Stimulated activated CD8-positive, alpha-beta memory T cell treated with anti-CD3 and anti-CD28 coated beads, Interleukin-7, amount 100 ng/mL, for 48 hours (primary cell): ENCODE measurements at regions not wholly inside any gene's neighbourhood (a gene's known extent, or its start where the extent isn't known, plus 50 kb on each side); places are given as distances from the start of the nearest gene placed in this dataset.
"Not testable (repeated sequence)": the region's sequence is repeated elsewhere in the genome, so short reads cannot be mapped to it uniquely, and the experiment has no call there.

Experiments used
- DNase-seq, 2 donors: peaks; one replicate each; pipeline ENCODE4 v3.0.0-alpha.2; 2020; ENCODE audit warnings: low read depth in 1 of 2; ENCODE audit errors: extremely low read depth in 1 of 2

GRCh38 chr3:157921811-157922210, 184.4 kb downstream of the SHOX2 start:
- no peak for DNase-seq

GRCh38 chr3:157920822-157921700, 185.2 kb downstream of the SHOX2 start:
- DNase-seq = no peak

DNA sequence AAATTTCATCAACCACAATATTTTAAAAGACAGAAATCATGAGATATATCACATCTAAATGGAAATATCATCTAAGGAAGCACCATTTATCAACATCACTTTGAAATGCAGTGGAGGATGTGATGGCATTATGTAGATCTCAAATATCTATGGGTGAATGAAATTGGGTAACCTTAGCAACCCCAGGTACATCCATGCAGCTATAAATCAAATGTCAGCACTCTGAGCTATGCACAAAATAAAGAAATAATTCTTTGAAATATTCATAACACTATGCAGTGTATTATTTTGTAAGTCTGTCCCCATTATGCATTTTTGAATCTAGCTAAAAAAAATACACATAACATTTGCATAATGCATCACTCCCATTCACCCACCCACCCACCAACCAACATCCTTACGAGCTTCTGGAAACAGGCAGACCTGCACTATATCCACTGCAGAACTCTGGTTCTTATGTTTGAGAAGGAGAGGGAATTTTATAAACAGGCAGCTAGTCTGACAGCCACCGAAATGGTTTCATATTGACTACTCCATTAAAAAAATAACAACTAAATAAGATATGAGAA, 186.8 kb downstream of the SHOX2 start:
- DNase-seq = no peak

DNA sequence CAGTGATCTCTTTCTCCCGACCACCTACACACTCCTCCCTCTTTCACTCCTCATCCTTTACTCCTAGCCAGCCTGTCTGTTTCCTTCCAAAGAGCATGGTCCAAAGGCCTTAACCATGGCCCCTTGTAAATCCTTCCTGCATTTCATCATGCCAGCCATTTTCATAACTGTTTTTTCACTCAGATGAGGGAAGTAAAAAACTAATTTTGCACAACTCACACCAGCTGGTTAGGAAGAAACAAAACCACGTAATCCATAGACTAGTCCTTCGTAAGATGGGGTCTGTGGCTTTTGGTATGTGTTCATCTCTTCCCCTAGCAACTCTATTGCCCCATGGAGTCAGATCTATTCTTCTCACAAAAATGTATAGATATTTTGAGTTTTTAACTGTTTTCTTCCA, 187.8 kb downstream of the SHOX2 start:
- DNase-seq = no peak

DNA sequence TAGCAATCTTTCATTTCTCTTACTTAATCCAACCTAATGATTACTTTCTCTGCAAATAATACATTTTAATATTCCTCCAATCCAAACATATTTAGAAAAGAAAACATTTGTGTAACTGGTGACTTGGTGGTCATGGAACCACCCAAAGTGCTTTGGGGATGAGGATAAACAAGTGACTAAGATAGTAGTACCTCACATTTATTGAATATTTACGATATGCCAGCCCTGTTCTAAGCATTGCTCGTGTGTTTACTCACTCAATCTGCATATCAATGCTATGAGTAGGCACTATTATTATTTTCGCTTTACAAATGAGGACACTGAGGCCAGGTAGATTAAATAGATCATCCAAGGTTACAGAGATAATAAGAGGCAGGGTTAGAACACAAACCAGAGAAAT, 189.5 kb downstream of the SHOX2 start:
- no peak for DNase-seq

DNA sequence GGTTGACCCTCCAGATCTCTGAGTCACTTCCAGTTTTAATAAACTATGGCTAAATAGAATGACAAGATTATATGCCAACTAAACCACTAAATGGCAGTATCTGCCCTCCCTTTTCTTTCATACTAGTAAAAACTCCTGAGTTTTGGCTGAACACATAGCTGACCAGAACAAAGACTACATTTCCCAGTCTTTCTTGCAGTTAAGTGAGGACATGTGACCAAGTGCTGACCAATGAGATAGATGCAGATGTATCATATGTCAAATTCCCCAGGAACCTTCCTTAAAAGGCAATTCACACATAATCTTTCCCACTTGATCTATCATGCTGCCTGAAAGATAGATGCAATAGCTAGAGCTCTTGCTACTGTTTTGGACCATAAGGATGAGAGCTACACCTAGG, 191.3 kb downstream of the SHOX2 start:
- DNase-seq = no peak

DNA sequence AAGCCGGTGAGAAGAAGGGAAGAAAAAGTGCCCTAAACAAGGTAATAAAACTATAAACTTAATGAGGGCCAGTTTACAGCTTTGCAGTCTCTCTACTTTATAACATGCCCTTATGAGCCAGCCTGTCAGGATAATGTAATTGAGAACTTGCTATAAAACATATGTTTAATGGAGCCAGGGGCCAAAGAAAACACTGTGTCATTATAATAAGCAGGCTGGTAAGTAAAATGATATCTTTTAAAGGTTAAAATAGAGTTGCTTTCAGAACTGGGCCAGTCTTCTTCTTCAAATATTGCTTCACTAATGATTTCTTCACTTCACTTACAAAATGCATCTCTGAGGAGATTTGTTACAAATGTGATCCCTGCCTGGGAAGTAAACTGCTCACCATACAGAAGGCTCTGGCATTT, 192.5 kb downstream of the SHOX2 start:
- DNase-seq = no peak

DNA sequence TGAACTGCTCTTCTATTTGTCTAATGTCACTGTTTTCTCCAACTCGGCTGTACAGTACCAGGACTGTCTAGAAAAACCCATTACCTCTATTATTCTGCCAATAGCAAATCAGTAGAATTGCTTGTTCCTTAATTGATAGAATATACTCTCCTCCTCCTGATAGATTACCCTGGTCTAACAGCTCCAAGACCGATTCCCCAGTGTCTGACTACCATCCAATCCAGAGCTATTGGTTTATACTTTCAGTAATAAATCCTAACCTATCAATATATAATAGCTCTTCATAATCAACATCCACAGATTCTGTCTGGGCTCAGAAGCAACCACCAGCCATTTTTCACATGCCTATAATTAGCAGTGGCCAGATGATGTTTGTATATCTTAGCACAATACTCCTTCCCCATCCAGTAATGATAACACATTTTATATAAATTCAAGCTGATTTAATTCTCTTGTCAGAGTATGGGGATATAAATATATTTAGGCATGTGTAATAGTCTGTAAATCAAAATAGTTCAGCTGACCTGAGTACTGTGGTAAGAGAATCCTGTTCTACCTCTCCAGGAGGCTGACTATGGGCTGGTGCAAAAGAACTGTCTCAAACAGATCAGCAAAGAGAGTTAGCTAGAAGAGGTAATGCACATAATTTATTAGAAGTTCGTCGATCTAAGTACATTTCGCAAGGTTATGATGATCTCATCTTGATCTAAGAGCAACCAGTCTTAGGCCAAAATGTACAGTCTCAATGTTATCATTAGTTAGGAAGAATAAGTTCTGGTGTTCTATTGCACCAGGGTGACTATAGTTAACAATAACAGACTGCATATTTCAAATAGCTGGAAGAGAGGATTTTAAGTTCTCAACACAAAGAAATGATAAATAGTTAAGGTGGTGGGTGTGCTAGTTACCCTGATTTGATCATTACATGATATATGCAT, 193.4 kb downstream of the SHOX2 start:
- DNase-seq = no peak

DNA sequence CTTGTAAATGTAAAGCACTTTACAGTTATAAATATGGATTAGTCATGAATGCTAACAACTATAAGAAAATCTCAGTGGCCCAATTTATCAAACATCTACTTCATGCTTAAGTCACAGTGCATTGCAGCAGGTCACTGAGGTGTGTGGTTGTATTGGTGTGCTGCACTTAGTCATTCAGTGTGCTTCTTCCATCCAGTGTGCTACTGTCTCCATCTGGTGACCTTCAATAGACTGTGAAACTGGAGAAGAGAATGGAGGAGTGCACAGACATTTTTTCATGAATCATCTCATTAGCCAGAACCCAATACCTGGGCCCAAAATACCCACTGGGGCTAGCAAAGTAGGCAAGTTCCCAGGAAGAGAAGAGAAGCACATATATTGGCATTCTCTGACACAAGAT, 199.6 kb downstream of the SHOX2 start:
- no peak for DNase-seq

- no peak for DNase-seq
Measured at GRCh38 chr3:157905885-157906284, 200.3 kb downstream of the SHOX2 start.

DNA sequence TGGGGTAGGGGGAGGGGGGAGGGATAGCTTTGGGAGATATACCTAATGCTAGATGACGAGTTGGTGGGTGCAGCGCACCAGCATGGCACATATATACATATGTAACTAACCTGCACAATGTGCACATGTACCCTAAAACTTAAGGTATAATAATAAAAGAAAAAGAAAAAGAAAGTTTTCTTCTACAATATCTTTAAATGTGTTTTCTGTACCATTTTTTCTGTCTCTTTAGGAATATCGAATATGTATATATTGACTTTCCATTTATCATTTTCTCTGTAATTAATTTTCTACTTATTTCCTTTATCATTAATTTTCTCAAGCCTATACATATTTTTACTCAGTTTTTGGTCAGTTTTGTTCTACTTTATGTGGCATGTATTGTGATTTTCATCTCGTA, 203.5 kb downstream of the SHOX2 start:
- DNase-seq = not testable (repeated sequence)

GRCh38 chr3:157888040-157888439, 218.2 kb downstream of the SHOX2 start:
- DNase-seq = no peak

- no peak for DNase-seq
Measured at GRCh38 chr3:157876556-157876955, 229.7 kb downstream of the SHOX2 start.

DNA sequence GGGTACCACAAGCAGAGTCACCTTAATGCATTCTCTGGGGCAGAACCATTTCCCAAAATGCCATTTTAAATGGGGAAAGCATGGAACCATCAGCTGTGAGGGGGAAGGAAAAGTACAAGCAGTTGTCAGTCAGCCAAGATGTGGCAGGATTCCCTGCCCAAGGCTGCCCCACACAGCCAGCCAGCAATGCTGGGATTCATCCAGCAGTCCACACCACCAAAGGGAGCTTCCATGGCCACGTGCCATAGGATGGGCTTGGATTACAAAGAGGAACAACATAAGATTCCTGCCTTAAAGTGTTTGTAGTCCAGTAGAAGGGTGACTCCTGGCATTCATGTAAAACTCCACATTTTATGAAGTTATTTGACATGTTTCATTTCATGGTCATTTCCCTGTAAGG, 233.3 kb downstream of the SHOX2 start:
- no peak for DNase-seq

DNA sequence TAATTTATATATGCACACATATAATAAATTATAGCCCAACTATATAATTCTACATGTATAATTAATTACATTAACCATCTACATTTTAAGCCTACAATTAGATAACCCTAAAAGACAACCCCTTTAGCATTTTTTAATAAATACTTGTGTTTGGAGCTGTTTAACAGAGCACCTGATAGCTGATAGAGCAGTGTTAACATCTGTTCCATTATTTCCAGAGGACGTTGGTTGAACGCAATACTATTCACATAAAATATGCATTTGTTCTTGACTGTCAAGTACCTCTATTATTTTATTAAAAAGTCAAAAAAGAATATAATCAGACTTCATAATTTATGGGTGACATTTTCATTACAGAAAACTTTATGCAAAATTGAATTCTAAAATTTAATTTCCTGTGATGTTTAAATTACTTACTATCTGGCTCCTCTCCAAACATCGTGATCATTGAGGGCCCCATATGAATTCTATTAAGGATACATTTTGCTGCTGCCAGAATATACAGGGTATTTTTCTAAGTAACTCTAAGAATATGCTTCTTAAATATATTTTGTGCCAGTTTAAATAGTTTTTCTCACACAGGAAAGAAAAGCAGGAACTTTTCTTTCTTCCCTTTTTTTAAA, 234.3 kb downstream of the SHOX2 start:
- no peak for DNase-seq

- DNase-seq = no peak
Measured at GRCh38 chr3:157871248-157871647, 235.0 kb downstream of the SHOX2 start.

DNA sequence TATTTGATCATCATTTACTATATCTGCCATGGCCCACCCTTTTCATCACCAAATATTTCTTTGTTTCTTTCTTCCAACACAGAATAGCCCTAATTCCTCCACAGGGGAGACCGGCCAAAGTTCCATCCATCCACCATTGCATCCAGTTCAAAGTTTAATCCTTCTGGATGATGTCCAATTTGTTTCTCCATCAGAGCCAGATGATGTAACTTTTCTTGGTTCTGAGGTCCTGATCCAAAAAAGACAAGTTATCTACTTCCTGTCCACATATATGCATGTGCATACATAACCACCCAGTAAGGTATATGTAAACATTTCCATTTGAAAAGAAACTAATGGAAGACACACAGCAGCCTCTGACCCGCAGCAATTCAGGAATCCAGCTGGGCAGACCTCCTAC, 237.3 kb downstream of the SHOX2 start:
- no peak for DNase-seq

DNA sequence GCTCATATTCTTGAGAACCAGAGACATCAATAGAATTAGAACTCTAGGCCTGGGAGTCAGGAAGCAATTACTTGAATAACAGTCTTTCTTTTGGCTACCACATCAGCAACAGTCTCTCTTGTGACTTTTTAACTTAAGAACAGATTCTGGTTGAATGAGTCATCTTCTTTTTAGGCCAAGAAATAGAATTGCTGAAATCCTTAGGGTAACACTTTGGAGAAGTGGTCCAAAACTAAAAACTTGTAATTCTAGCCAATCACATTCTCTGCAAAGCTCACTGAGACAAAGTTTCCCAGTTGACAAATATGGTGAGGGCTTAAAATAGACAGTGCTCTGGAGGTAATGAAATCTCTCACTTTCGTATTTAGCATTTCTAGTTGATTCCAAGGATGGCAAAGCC, 238.0 kb downstream of the SHOX2 start:
- DNase-seq = no peak

DNA sequence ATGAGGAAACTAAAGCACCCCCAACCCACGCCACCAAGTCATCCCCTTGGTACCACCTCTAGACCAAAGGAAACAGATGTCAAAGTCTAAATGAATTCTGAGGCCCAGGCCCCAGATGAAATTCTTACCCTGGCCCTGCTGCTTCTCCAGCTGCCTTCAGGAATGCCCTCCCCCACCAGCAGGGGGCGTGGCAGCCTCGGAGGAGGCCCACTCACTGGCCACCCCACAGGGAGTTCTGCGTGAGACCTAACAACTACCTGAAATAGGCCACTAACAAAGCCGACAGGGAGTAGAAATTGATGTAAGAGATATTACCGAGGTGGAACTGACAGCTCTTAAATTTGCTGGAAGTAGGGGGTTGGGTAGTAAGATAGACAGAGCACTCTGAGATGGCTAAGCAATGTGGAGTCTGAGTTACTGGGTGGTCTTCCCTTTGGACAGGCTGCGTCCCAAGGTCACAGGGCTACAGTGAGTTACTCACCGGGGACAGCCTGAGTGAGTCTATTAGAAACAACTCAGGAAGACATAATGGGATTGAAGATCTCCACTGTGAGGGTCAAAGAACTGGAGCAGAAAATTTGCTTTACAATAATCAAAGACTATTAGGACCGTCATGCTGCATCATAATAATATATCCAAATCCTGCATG, 240.7 kb downstream of the SHOX2 start:
- peak; percentile 1 to 12 for DNase-seq

GRCh38 chr3:157861076-157861765, 245.0 kb downstream of the SHOX2 start:
- no peak for DNase-seq
